K562 (cell line): ENCODE measurements at regions not wholly inside any gene's neighbourhood (a gene's known extent, or its start where the extent isn't known, plus 50 kb on each side); places are given as distances from the start of the nearest gene placed in this dataset.

Source experiments
- ATAC-seq: fragments of 200-7000 bp; cut with Tn5 transposase; 3 replicates; pipeline ENCODE4 v1.9.1; 2020; ENCODE audit warnings: moderate library complexity
- BruUV-seq: library from RNA; stranded (reverse); fragments of 400-500 nt; replicated peaks from 2 replicates; lab custom pipeline; 2021; lab: Mats Ljungman, UMichigan
- CTCF ChIA-PET: fragments of 300-600 bp; formaldehyde crosslinking; extraction: SDS; loops from one replicate; lab custom pipeline; 2021; ENCODE audit warnings: low intra/inter-chr PET ratio; lab: Yijun Ruan, JAX
- POLR2A ChIA-PET: fragments of 300-600, 350-650 bp; sonication (Branson Sonifier 250); formaldehyde crosslinking; extraction: SDS; loops from one replicate; lab custom pipeline; 2021; ENCODE audit warnings: antibody characterized with exemption, inconsistent platforms; lab: Yijun Ruan, JAX
- DNase-seq, 4 experiments: peaks; one replicate each; pipeline versions ENCODE4 v3.0.0 to v3.0.0-alpha.2; 2011 to 2018; ENCODE audit warnings: low spot score in 3 of 4, mixed read lengths in 3 of 4; ENCODE audit errors: extremely low read depth in 1 of 4
- FAIRE-seq: peaks from 2 replicates; lab custom pipeline; 2011; peaks lifted over from hg19 to GRCh38; lab: Jason Lieb, UNC
- H2AFZ ChIP-seq: 2 replicates; pipeline ENCODE4 v1.6.0; 2011; ENCODE audit warnings: low read depth, low read length, control low read depth, inconsistent platforms
- H3K27ac ChIP-seq: fragments of 200-600 bp; 3 replicates; pipeline ENCODE4 v1.8.0; 2011; ENCODE audit warnings: low read depth, mild to moderate bottlenecking, control low read depth, inconsistent platforms, low read length, moderate library complexity, mixed read lengths; ENCODE audit errors: extremely low read depth
- H3K27me3 ChIP-seq, 2 experiments: fragments of 300-600 bp in 1 of 2; 2 replicates in 1 of 2; 3 replicates in 1 of 2; pipeline versions ENCODE4 v1.6.0 to v1.8.0; 2011; ENCODE audit warnings: inconsistent platforms in 2 of 2, low read length in 2 of 2, mild to moderate bottlenecking in 1 of 2, mixed read lengths in 1 of 2, moderate library complexity in 1 of 2; ENCODE audit not compliant: control insufficient read depth in 2 of 2, insufficient read depth in 2 of 2
- H3K36me3 ChIP-seq: fragments of 300-600 bp; 3 replicates; pipeline ENCODE4 v1.8.0; 2011; ENCODE audit warnings: mild to moderate bottlenecking, low read length, inconsistent platforms; ENCODE audit not compliant: control insufficient read depth, insufficient read depth
- H3K4me1 ChIP-seq, 2 experiments: fragments of 200-600 bp in 1 of 2; replicated peaks in 1 of 2; 2 replicates in 1 of 2; 3 replicates in 1 of 2; pipeline versions ENCODE4 v1.5.1 to v1.8.0; 2011; ENCODE audit warnings: inconsistent platforms in 2 of 2, low read length in 2 of 2, mild to moderate bottlenecking in 1 of 2, mixed read lengths in 1 of 2, moderate library complexity in 1 of 2; ENCODE audit not compliant: control insufficient read depth in 2 of 2, insufficient read depth in 2 of 2
- H3K4me2 ChIP-seq: 2 replicates; pipeline ENCODE4 v1.6.1; 2011; ENCODE audit warnings: low read length, control low read depth, inconsistent platforms, mixed read lengths; ENCODE audit not compliant: insufficient read depth
- H3K4me3 ChIP-seq: fragments of 200-600 bp; sonication (generic), shearing (Covaris generic); 2 replicates; pipeline ENCODE4 v1.5.1; 2016; ENCODE audit warnings: control low read depth, inconsistent platforms
- H3K79me2 ChIP-seq: fragments of 200-600 bp; 3 replicates; pipeline ENCODE4 v1.8.0; 2011; ENCODE audit warnings: low read length, inconsistent platforms; ENCODE audit not compliant: control insufficient read depth, insufficient read depth
- H3K9ac ChIP-seq, 2 experiments: 2 replicates each; pipeline versions ENCODE4 v1.6.0 to v1.6.1; 2011; ENCODE audit warnings: low read depth in 2 of 2, low read length in 2 of 2, control low read depth in 1 of 2, inconsistent platforms in 1 of 2, mild to moderate bottlenecking in 1 of 2, mixed read lengths in 1 of 2; ENCODE audit not compliant: insufficient read depth in 1 of 2
- H3K9me1 ChIP-seq: one replicate; pipeline ENCODE4 v1.6.0; 2011; ENCODE audit warnings: inconsistent platforms, mild to moderate bottlenecking, low read length, moderate library complexity; ENCODE audit not compliant: control insufficient read depth, insufficient read depth
- H3K9me3 ChIP-seq: replicated peaks from 2 replicates; pipeline ENCODE4 v1.5.1; 2011; ENCODE audit warnings: low read depth, low read length, inconsistent platforms; ENCODE audit not compliant: control insufficient read depth, insufficient read depth
- H4K20me1 ChIP-seq: replicated peaks from 2 replicates; pipeline ENCODE4 v1.6.1; 2011; ENCODE audit warnings: low read length, inconsistent platforms, mixed read lengths; ENCODE audit not compliant: control insufficient read depth, insufficient read depth
- AFF4 ChIP-seq: sonication (generic); formaldehyde crosslinking; IDR thresholded peaks from 2 replicates; pipeline ENCODE4 v1.8.0; 2023; ENCODE audit warnings: mild to moderate bottlenecking, missing genetic modification reagents
- BRCA1 ChIP-seq, 2 experiments: fragments of 450-650 bp in 1 of 2; sonication (generic) in 1 of 2; formaldehyde crosslinking in 1 of 2; IDR thresholded peaks; 2 replicates each; pipeline versions ENCODE4 v1.5.0 to v1.6.1; 2017 to 2020; ENCODE audit warnings: mild to moderate bottlenecking in 1 of 2, missing genetic modification reagents in 1 of 2
- CBX5 ChIP-seq: IDR thresholded peaks from 2 replicates; pipeline ENCODE4 v1.6.1; 2014; ENCODE audit warnings: low read depth, borderline replicate concordance
- CHCHD3 ChIP-seq: fragments of 250-450 bp; sonication (Bioruptor Pico); IDR thresholded peaks from 2 replicates; pipeline ENCODE4 v2.1.2; 2022; ENCODE audit warnings: mild to moderate bottlenecking
- COPS2 ChIP-seq: fragments of 450-650 bp; conservative IDR thresholded peaks from 2 replicates; pipeline ENCODE4 v1.6.1; 2016; ENCODE audit warnings: mild to moderate bottlenecking, moderate library complexity
- E2F3 ChIP-seq: fragments of 250-450 bp; sonication (Bioruptor Pico); IDR thresholded peaks from 2 replicates; pipeline ENCODE4 v1.4.0; 2020; ENCODE audit warnings: mild to moderate bottlenecking
- ELF1 ChIP-seq: fragments of 200-800 bp; sonication (Bioruptor generic); IDR thresholded peaks from 2 replicates; pipeline ENCODE4 v1.6.1; 2016; ENCODE audit warnings: missing genetic modification characterization, missing compliant biosample characterization
- HINFP ChIP-seq: fragments of 450-650 bp; conservative IDR thresholded peaks from 2 replicates; pipeline ENCODE4 v1.6.1; 2016; ENCODE audit warnings: missing genetic modification characterization, low read depth, mild to moderate bottlenecking, control low read depth, missing compliant biosample characterization
- HIVEP1 ChIP-seq: fragments of 250-450 bp; sonication (Bioruptor Pico); IDR thresholded peaks from 2 replicates; pipeline ENCODE4 v1.4.0; 2020; ENCODE audit warnings: mild to moderate bottlenecking
- IFI16 ChIP-seq: fragments of 250-450 bp; sonication (Bioruptor Pico); IDR thresholded peaks from 2 replicates; pipeline ENCODE4 v2.1.2; 2022; ENCODE audit warnings: mild to moderate bottlenecking, inconsistent platforms
- IRF2 ChIP-seq: sonication (generic); formaldehyde crosslinking; IDR thresholded peaks from 2 replicates; pipeline ENCODE4 v1.8.1; 2022; ENCODE audit warnings: mild to moderate bottlenecking, missing genetic modification reagents
- OTX1 ChIP-seq: fragments of 450-650 bp; formaldehyde crosslinking; IDR thresholded peaks from 2 replicates; pipeline ENCODE4 v1.4.0; 2022; ENCODE audit warnings: mild to moderate bottlenecking
- POLR2A ChIP-seq: fragments of 450-650 bp; conservative IDR thresholded peaks from 2 replicates; pipeline ENCODE4 v1.6.1; 2016
- RAD51 ChIP-seq: fragments of 450-650 bp; IDR thresholded peaks from 2 replicates; pipeline ENCODE4 v1.7.1; 2016; ENCODE audit warnings: low read depth, mild to moderate bottlenecking, borderline replicate concordance
- SAP30 ChIP-seq: fragments of 200-600 bp; sonication (generic); IDR thresholded peaks from 2 replicates; pipeline ENCODE4 v1.6.1; 2012; ENCODE audit warnings: borderline replicate concordance, low read depth, mild to moderate bottlenecking, moderate library complexity, low read length, control low read depth, inconsistent platforms; ENCODE audit not compliant: insufficient read depth, poor library complexity, severe bottlenecking
- ZKSCAN3 ChIP-seq: fragments of 250-450 bp; sonication (Bioruptor Pico); IDR thresholded peaks from 2 replicates; pipeline ENCODE4 v1.4.0; 2020
- ZKSCAN8 ChIP-seq: fragments of 200-800 bp; sonication (Bioruptor generic); IDR thresholded peaks from 2 replicates; pipeline ENCODE4 v1.6.1; 2016; ENCODE audit warnings: missing genetic modification characterization, missing compliant biosample characterization
- ZNF551 ChIP-seq: fragments of 250-450 bp; sonication (Bioruptor Pico); IDR thresholded peaks from 2 replicates; pipeline ENCODE4 v1.5.0; 2021; ENCODE audit warnings: mild to moderate bottlenecking, moderate library complexity
- WGBS: fragments of 100-300 bp; shearing (Covaris generic); methylation state at CpG from one replicate; pipeline ENCODE4 v1.1.6; 2016; ENCODE audit warnings: low coverage, mixed read lengths; ENCODE audit not compliant: insufficient coverage; ENCODE audit errors: missing lambda C conversion rate; 5-methylcytosine and 5-hydroxymethylcytosine counted together
- in situ Hi-C: fragments of 300-500 bp; cut with MboI; formaldehyde crosslinking; loops from 4 replicates; pipeline ENCODE4 v1.15.0; 2018; ENCODE audit warnings: inconsistent platforms, mixed read lengths
- intact Hi-C: fragments of 100-400 bp; cut with micrococcal nuclease; formaldehyde crosslinking; loops from 2 replicates; pipeline ENCODE4 v1.14.2; 2022
- TF ChIP-seq, protein P1 (sequence below): sonication (generic); formaldehyde crosslinking; IDR thresholded peaks from 2 replicates; pipeline ENCODE4 v1.9.0; 2022; ENCODE audit warnings: mild to moderate bottlenecking, missing genetic modification reagents

DNA sequence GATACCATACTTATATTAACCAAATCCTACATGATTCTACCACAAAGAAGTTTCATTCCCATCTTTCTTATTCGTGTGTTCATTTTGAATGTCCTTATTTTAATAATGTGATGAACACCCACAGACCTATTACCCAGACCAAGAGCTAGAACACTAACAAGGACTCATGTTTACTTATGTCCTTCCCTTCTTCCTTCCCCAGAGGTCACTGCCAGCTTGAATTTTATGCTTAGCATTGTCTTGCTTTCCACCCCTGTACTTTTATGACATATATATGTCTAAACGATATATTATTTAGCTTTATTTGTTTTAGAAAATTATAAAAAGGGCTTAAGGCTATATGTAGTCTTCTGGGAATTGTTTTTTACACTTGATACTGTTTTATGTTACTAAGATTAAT lies 238.6 kb downstream of the LRIG3 start:
- POLR2A ChIA-PET = no interaction called here
- CTCF ChIA-PET = no interaction called here
- no peaks in the 10 kb centered on the region for H4K20me1 ChIP-seq
- H3K9me3 ChIP-seq = no peaks in the 10 kb centered on the region; the same call in 1 of the 2 replicates
- H3K27ac ChIP-seq = no peak overlapping the region
- H3K4me2 ChIP-seq = no peak overlapping the region
- no peak overlapping the region for H3K4me3 ChIP-seq
- in situ Hi-C loops = no loop called here
- BruUV-seq = no TSS peak
- no peak overlapping the region for H3K9ac ChIP-seq
- DNase-seq = no peak
- TF ChIP-seq RAD51 (no peak), BRCA1 (IDR thresholded peaks at IDR 0.05) (no peak), BRCA1 (CRISPR knock-in tag; IDR thresholded peaks at IDR 0.05) (no peak), CBX5 (no peak), ZNF551 (CRISPR knock-in tag) (no peak), SAP30 (no peak), ZKSCAN3 (CRISPR knock-in tag) (no peak), ZKSCAN8 (no peak), COPS2 (no peak), CHCHD3 (no peak), IRF2 (CRISPR knock-in tag) (no peak), HIVEP1 (no peak), OTX1 (CRISPR knock-in tag) (no peak), POLR2A (no peak), ELF1 (no peak), AFF4 (CRISPR knock-in tag) (no peak), HINFP (no peak), IFI16 (CRISPR knock-in tag) (no peak), E2F3 (CRISPR knock-in tag) (no peak)
- TF ChIP-seq, protein P1, sequence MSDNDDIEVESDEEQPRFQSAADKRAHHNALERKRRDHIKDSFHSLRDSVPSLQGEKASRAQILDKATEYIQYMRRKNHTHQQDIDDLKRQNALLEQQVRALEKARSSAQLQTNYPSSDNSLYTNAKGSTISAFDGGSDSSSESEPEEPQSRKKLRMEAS (CRISPR knock-in tag) = no peak
- H2AFZ ChIP-seq = no peak overlapping the region
- H3K27me3 ChIP-seq = no peaks in the 10 kb centered on the region
- no peaks in the 10 kb centered on the region for H3K36me3 ChIP-seq
- no peaks in the 10 kb centered on the region for H3K9me1 ChIP-seq
- FAIRE-seq = no peak
- no peak for ATAC-seq
- H3K4me1 ChIP-seq = no peaks in the 10 kb centered on the region
- WGBS = 0% methylated on average over 2 of the region's 2 CpGs
- H3K79me2 ChIP-seq = no peaks in the 10 kb centered on the region
- intact Hi-C loops = no loop called here
